ENCODE measurements at regions not wholly inside any gene's neighbourhood (a gene's known extent, or its start where the extent isn't known, plus 50 kb on each side); places are given as distances from the start of the nearest gene placed in this dataset.
"Not testable (repeated sequence)": the region's sequence is repeated elsewhere in the genome, so short reads cannot be mapped to it uniquely, and the experiment has no call there.

DNA sequence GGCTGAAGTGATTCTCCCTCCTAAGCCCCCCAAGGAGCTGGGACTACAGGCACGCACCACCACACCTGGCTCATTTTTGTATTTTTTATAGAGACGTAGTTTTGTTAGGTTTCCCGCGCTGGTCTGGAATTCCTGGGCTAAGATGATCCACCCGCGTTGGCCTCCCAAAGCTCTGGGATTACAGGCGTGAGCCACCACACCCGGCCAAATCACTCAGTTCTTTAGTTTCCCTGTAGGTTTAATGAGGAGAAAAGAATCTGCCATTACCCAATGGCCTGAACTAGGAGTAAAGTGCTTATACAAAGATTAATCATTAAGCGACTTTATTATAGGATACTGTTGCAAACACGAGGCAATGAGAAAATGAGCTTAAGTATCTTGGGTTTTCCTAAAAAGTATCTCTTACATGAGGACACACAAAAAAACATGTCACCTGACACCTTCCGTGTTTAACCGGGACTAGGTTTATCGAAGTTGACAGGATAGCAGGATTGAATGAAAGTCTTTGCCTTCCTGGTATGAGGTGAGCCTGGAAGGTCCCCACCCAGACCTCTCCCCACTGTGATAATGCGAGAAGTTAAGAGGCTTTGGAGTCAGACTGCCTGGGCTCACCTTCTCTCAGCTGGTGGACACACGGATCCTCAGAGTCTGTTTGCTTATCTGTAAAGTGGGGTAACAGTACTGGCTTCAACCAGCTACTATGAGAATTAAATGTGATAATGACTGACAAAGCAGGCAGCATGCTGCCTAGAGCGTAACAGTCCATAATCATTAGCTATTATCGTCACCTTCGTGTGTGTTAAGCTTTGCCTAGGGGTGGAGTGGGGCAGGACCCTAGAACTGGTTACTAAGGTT lies 133.5 kb upstream of the KRAS start:
- DNase-seq (ENCODE audit: low spot score): no peak

- DNase-seq (ENCODE audit: low spot score): no peak
These were observed 131.8 kb upstream of the KRAS start for GRCh38 chr12:25382311-25383106.

DNA sequence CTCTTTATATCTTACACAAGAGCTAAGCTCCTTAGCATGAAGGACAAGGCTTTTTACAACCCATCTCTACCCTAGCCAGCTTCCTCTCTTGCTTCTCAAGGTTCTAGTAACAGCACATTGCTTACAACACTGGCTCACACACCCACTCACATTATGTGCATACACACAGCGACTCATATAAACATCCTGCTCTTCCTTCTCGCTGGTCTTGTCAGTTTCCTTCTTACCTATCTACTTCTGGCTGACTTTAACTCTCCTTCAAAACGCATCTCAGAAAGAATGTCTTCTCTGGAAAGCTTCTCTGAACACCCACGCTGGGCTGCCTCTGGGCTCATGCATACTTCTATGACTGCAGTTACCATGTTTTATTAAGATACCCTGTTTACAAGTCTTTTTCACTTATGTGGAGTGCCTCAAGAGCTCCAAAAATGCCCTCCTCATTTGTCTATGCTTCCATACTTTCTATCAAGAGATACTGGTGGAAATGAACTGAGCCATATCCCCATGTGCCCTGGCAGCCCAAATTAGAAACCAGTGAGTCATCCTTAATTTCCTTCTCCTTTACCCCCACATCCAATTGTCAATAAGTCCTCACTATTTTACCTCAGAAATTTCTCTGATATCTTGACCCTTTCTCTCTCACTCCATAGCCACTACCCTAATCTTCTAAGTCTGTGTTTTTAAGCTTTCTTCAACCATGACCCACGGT lies 126.9 kb upstream of the KRAS start:
- DNase-seq (ENCODE audit: low spot score): no peak

DNA sequence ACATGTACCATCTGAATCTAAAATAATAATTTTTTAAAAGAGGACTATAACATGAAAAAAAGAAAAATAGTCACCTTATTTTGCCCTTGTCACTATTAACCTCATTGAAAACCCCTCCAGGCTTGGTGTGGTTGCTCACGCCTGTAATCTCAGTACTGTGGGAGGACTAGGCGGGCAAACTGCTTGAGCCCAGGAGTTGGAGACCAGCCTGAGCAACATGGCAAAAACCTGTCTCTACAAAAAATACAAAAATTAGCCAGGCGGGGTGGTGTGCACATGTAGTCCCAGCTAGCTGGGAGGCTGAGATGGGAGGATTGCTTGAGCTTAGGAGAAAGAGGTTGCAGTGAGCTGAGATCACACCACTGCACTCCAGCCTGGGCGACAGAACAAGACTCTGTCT lies 126.3 kb upstream of the KRAS start:
- DNase-seq (ENCODE audit: low spot score): no peak

DNA sequence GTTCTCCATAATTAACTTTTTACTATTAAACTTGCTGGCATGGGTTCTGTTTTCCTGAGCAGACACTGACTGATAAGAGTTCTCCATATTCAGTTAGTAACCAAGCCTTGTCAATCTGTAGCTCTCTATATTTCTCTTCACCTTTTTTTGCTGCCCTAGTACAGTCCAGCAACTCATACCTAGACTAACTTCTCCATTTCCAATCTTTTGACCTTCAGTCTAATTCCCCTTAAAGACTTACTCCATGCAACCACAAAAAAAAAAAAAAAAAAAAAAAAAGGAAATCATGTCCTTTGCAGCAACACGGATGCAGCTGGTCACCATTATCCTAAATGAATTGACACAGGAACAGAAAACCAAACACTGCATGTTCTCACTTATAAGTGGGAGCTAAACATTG lies 125.7 kb upstream of the KRAS start:
- no peak for DNase-seq (ENCODE audit: low spot score)

DNA sequence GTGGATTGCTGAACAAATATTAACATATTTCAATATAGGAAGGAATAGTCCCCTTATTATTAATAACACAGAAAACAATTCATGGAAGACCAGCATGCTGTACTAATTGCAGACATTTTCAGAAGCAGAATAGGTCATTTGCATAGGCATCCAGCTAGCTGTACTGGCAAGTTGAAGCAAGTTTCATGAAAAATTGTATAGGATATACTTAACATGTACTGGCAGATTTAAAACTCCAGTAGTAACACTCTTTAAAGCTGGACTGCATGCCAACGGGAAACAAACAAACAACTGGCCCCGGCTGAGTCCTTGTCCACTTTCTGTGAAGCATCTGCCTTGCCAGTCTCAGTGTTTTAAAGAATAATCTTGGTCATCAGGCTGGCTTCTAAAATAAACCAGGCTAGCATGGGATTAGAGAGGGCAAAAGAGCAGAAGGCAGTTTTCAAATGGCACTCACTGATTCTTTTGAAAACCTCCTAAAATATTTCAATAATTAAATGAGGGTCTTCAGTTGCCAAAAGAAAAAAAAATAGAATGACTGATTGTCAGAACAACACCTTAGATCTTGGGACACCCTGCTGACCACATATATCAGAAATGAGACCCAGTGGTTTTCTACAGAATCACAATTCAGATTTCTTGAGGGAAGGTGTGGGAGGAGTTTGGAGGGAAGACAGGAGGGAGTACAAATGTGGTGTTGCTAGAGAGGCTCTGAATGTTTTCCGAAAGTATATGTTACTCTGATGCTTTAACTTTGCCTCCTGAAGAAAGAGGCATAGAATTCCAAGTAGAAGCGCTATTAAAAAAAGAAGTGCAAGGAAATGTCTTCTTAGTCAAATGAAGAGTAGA lies 122.5 kb upstream of the KRAS start:
- no peak for DNase-seq (ENCODE audit: low spot score)

DNA sequence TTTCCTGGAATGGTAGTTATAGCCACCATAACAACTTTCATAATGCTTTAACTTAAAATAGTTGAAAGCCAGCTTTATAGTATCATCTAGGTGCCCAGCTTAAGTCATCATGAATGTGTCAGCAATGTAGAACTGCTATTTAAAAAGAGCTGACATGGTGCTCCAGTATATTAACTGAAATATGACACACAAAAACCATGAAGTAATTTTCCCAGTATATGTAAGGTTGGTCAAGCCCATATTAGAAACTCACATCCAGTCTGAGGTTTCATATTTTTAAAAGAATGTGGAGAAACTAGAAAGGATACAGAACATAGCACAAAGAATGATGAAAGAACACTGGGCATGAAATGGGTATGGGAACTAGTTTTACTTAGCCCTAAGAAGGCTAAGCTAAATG lies 121.3 kb upstream of the KRAS start:
- DNase-seq (ENCODE audit: low spot score): no peak

- no peak for DNase-seq (ENCODE audit: low spot score)
These were observed 117.8 kb upstream of the KRAS start for GRCh38 chr12:25368557-25368956.

- DNase-seq (ENCODE audit: low spot score): no peak
These were observed 115.4 kb upstream of the KRAS start for GRCh38 chr12:25366122-25366521.

GRCh38 chr12:25365340-25365730 lies 114.6 kb upstream of the KRAS start:
- DNase-seq (ENCODE audit: low spot score): no peak

DNA sequence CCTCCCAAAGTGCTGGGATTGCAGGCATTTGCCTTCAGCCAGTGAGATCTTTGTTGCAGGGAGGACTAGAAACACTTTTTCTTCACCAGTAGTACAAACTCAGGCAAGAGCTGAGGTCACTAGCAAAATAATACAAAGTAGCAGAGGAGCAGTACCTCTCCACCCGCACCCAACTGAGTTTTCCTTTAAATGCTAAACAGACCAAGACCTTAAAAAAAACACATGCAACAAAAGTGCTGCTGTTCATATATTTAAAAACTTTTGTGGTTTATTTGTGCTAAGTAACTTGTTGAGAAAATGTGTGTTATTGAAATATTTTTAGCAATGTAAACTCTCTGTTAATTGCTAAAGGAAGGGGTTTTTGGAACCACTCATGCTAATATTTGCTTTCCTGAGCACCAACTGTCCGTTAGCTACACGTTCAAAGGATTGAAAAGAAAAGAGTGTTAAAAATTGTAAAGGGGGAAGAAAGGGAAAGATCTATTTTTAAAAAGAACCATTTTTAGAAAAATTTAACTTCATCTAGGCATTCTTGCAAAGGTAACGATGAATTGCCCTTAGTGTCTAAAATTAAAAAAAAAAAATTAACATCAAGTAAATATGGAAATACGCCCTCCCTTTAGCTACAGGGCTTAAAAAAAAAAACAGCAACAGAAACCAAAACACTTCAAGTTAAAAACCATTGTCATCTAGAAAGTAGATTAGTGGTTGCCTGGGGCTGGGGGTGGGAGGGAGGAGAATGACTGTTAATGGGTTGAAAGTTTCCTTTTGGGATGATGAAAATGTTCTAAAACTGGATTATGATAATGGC lies 114.0 kb upstream of the KRAS start:
- no peak for DNase-seq (ENCODE audit: low spot score)

GRCh38 chr12:25362646-25363045 lies 111.9 kb upstream of the KRAS start:
- no peak for DNase-seq (ENCODE audit: low spot score)

GRCh38 chr12:25361511-25361910 lies 110.8 kb upstream of the KRAS start:
- no peak for DNase-seq (ENCODE audit: low spot score)

GRCh38 chr12:25357595-25357994 lies 106.9 kb upstream of the KRAS start:
- no peak for DNase-seq (ENCODE audit: low spot score)

GRCh38 chr12:25352942-25353341 lies 102.2 kb upstream of the KRAS start:
- not testable (repeated sequence) for DNase-seq (ENCODE audit: low spot score)

DNA sequence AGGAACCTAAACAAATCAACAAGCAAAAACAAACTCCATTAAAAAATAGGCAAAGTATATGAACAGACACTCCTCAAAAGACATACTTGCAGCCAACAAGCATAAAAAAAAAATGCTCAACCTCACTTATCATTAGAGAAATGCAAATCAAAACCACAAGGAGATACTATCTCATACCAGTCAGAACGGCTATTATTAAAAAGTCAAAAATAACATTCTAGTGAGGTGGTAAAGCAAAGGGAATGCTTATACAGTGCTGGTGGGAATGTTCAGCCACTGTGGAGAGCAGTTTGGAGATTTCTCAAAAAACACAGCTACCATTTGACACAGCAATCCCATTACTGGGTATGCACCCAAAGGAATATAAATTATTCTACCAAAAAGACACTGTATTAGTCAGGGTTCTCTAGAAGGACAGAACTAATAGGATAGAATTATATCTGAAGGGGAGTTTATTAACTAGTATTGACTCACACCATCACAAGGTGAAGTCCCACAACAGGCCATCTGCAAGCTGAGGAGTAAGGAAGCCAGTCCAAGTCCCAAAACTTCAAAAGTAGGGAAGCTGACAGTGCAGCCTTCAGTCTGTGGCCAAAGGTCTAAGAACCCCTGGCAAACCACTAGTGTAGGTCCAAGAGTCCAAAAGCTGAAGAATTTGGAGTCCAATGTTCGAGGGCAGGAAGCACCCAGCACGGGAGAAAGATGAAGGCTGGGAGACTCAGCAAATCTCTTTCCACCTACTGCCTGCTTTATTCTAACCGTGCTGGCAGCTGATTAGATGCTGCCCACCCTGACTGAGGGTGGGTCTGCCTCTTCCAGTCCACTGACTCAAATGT lies 101.6 kb upstream of the KRAS start:
- DNase-seq (ENCODE audit: low spot score): no peak

GRCh38 chr12:25348593-25348895 lies 97.8 kb upstream of the KRAS start:
- no peak for DNase-seq (ENCODE audit: low spot score)

DNA sequence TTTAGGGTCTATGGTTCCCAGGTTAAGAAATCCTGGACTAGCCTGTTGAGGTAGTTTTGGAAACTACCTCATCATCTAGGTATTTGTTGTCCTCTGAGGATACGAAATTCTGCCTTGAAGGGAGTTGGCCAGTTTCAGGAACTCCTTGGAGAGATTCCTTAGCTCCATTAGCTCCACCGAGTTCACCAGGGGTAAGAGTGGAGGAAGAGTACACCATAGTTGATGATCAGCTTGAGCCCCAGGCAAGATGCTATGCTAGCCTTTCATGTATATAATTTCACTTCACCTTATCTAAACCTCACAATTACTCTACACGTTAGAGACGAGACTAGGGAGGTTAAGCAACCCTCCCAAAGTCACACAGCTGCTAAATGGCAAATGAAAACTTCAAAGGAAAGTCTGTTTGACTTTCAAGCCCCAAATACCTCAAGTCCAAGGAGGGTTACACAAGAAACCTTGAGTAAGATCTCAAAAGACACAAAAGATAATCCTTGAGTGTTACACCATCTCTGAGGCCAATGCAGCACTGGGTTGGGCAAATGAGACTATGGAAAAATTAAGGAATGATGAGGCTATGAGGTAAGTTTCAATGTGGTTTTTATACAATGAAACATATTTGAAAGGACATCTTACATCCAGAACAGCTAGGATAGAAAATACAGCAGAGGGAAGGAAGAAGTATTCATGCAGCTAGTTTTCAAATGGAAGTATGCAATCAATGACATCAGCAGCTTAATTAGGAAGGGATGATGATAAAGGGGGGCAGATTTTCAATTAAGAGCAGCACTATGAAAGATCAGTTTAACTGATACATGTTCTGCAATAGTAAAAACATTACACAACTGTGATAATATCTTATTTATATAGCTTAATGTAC lies 97.2 kb upstream of the KRAS start:
- no peak for DNase-seq (ENCODE audit: low spot score)

DNA sequence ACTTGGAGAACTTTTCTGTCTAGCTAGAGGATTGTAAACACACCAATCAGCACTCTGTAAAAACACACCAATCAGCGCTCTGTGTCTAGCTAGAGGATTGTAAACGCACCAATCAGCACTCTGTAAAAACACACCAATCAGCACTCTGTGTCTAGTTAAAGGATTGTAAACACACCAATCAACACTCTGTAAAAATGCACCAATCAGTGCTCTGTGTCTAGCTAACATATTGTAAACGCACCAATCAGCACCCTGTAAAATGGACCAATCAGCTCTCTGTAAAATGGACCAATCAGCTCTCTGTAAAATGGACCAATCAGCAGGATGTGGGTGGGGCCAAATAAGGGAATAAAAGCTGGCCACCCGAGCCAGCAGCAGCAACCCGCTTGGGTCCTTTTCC lies 91.1 kb upstream of the KRAS start:
- DNase-seq (ENCODE audit: low spot score): not testable (repeated sequence)

Data from globus pallidus (tissue), 1 donor.